ENCODE measurements at regions not wholly inside any gene's neighbourhood (a gene's known extent, or its start where the extent isn't known, plus 50 kb on each side); places are given as distances from the start of the nearest gene placed in this dataset.

DNA sequence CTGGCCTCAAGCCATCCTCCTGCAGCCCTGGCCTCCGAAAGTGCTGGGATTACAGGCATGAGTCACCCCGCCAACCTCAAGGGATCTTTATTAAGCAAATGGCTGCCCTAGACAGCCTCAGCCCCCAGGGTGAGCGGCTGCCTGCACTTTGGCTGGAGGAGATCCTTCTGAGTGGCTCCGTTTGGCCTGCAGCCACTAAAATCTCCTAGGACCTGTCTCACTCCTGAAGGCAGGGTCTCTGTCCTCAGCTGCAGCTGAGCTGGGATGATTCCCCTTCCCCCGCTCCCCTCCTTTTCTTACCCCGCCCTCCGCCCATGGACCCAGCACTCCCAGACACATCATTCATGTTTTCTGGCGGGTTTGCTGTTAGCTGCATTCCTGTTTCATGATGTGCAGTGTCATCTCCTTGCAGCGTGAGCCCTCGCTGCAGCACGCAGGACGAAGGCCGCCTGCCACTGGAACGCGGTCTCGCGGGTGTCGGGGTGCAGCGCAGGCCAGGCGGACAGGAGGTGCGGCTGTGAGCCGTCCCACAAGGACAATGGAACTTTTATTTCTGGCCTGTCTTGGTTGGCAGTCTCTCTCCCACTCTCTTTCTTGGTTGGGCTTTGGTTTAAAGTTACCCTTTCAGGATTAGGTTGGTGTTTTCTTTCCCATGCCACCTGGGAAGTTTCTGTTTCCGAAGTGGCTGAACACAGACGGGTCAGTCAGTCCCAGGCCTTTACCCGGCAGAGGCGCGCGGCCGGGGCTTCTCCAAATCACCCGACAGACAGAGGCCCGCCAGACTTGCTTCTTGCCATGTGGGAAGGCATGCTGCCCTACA is 137.1 kb downstream of the FOXD1 start:
- DNase-seq (ENCODE audit: low read depth, low spot score): peak; percentile 89

DNA sequence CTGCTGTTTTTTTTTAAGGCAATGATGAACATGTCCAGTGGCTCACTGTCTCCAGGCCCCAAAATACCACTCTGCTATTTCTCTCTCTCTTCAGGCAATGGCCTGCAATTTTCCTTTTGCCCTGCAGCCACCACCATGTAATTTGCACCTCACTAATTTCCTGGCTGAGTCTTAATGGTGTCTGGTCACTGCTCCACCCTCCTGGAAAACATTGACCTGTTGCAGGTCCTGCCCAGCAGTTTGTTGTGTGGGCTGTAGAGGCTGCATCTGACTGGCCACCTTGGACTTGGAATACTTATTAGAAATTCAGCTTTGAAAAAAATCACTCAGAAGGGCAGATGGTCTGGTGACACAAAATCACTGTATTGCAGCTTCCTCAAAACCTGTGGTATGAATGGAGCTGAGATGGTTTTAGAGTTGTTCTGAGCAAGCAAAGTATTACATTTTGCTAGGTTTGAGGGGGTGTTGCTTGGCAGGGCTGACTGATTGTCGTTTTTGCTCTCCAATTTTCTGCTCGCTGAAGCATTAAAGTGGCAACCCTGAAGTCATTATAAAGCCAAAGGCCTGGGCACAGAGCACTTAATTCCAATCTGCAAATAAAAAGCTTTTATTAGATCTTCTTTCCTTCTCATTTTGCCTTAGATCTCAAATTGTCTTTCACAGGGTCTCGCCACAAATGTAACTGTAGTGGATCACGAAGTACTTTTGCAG is 134.8 kb downstream of the TMEM174 start:
- no peak for DNase-seq (ENCODE audit: low read depth, low spot score)

DNA sequence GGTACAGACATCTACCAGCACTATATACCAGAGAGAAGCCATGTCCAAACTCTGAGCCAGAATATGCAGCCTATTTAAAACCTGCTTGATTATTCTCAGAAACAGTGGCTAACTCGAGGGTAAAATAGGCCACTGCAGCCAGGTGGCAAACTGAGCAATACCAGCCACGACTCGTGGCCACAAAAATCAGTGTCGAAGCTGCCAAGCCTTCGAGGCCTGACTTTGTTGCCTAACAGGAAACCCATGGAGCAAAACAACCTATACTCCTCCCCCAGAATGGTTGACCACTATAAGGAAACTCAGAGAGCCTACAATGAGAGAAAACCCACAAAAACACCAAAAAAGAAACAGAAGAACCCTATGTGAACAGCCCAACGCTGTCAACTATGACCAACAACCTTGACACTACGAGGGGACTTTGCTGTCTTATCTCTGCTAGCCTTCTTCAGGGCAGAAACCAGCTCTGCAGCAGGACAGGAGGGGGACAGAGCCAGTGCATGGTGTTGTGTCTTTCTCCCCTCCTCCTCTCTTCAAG is 133.8 kb downstream of the TMEM174 start:
- DNase-seq (ENCODE audit: low read depth, low spot score): no peak

DNA sequence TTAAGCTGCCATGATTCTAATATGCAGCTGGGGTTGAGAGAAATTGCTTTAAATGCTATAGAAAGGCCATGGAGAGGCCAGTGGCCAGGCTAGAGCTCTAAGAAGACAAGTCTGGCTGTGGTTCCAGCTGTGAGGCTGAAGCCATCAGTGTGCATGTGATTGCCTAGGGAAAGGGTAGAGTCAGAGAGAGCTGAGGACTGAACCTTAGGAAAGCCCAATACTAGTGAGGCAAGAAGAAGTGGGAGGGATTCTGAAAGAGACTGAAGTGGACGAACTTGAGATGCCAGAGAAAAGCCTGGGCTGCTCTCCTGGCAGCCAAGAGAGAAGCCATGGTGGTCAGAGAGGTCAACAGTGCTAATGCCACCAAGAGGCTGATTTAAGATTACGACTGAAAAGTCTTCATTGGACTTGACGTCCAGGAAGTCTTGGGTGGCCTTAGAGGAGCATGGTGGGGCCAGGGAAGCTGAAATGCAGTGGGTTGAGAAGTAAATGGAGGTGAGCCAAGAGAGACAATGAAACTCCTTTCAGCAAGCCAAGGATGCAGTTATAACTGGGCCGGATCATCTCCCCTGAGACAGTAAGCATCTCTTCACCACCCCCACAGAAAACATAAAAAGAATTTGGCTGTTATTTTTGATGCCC is 133.2 kb downstream of the TMEM174 start:
- DNase-seq (ENCODE audit: low read depth, low spot score): no peak

DNA sequence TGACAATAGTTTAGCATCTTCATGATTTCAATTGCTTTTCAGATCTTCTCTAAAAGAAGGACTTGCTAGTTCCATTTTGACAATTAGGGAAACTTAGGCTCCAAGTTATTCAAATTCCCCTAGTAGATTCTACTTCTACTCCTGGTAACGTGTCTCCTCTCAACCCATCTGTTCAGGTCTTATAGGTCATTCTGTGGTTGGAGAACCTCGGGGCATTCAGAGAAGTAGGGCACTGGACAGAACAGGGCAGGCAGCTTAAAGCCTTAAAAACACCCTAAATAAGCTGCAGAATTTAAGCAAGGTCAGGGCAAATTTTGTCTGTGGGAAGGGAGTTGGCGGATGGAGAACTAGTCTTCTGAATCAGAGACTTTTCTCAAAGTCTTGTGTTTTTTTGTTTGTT is 132.4 kb downstream of the TMEM174 start:
- DNase-seq (ENCODE audit: low read depth, low spot score): no peak

DNA sequence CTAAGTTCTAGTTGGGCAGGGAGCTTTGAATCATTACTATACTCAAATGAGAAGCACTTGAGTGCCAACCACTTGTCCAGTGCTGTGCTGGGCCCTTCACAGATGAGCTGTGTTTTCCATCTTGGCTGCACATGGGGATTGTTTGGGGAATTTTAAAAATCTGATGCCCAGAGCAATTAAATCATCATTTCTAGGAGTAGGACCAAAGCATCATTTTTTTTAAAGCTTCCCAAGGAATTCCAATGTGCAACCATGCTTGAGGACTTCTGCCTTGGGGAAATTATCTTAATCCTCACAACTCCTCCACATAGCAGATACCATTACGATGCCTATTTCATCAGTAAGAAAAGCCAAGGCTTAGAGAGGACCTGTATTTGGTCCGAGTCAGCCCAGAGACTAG is 131.4 kb downstream of the TMEM174 start:
- no peak for DNase-seq (ENCODE audit: low read depth, low spot score)

DNA sequence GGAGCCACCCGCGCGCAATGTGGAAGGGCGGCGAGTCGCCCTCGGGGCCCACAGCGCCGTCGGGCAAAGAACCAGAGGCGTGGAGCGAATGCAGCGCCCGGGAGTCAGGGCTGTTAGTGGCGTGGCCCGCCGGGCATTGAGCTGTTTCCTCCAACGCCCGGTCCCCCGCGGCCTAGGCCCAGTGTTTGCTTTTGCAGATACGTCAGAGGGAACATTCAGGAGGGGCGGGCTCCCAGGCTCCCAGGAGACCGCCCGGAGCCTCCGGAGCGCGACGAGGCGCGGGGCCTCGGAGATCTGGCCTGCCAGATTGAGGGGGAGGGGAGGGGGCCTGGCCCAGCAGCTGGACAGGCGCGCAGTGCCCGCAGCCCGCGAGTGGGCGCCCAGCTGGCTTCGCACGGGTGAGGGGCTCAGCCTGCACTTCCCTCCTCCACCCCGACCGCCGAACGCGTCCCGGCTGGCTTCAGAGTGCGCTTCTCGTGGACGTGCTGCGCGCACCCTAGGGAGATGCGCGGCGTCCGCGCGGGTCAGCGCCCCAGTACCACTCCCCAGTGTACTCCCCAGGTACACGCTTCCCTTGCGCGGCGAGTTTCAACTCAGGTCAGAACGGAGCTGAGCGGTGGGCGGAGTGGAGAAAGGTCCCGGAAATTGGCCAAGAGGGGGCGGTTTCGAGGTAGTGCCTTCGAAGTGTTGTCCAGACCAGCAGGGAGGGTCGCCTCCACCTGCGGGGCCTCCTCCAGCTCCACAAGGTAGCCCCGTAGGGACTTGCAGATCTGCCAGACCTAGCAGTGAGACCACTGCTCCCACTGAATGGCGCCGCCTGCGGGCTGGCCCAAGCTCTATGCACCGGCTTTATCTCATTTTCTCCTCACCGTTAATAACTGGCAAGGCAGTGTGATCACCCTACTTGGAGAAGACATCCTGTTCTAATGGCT is 130.4 kb downstream of the TMEM174 start:
- DNase-seq (ENCODE audit: low read depth, low spot score): peak; percentile 81

DNA sequence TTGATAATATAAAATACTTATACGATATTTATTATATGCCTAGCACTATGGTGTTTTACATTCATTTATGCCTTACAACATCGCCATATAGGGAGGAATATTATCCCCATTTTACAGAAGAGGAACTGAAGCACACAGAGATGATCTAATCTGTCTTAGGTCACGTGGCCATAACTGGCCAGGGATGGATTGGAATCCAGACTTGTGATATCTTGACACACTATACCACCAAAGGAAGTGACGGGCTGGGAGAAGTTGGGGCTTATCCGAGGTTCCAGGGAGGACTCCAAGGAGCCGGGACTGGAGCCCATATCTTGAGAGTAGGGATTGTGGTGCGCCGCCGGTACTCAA is 129.8 kb downstream of the TMEM174 start:
- no peak for DNase-seq (ENCODE audit: low read depth, low spot score)

DNA sequence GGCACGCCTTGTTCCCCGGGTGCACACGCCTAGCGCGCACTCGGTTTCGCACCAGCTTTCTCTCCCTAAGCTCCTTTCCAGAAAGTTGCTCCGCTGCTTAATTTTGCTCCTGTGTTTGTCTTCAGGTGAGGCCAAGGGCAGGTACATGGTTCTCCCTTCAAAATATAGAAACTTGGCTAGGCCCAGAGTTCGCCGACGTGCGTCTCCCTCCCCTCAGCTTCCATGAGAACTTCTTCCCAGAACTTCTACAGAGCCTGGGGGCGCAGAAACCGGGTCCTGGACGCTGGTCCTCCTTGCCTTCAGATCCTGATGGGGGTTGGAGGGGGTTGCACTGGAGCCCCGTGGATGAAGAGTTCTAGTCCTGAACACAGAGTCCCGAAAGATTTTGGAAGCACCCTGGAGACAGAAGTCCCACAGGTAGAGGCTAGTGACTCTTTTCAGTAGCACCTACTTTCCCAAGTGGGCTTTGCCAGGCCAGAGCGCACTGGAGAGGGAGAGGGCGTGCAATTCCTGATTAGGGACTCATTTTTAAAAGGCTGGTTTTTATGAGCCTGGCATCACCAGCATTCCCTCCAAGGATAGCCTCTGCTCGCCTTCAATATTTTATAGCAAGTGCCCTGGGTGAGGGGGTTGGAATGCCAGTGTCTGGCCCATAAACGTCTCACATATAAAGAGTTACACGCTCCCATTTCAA is 128.4 kb downstream of the TMEM174 start:
- DNase-seq (ENCODE audit: low read depth, low spot score): no peak

DNA sequence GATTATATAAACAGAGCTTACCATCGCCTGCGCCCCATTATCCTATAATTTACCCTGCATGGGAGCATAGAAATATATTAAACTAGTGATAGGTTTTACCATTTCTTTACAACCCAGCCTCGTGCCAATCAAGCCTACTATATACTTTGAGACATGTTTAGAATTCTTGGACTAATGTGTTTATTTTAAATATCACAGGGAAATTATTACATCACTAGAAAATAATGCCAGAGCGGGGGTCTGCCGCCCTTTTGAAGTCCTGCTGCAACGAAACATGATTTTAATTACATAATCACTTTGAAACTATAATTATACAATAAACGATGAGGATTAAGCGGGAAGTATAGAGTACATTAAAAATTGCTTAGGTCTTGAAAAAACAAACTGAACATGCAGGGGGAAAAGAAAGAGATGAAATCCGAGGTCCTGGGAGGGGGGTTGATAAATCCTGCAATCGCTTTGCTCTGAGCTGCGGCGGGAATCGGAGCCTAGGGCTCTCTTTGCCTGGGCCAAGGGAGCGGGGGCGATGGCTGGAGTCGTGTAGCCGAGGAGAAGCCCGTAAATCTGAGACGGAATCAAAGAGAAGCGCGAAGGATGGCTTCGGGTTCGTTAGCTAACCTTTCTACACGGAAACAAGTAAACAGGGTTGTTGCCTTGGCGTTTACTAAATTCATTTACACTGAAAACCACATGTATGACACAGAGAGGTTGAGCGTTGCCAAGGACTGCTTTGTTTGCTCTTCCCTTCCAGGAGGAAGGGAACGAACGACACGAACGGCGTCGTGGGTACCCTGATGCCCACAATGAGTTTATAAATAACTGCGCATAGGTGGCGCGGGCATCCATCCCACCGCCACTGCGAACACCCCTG is 127.6 kb downstream of the TMEM174 start:
- DNase-seq (ENCODE audit: low read depth, low spot score): peak; percentile 59

DNA sequence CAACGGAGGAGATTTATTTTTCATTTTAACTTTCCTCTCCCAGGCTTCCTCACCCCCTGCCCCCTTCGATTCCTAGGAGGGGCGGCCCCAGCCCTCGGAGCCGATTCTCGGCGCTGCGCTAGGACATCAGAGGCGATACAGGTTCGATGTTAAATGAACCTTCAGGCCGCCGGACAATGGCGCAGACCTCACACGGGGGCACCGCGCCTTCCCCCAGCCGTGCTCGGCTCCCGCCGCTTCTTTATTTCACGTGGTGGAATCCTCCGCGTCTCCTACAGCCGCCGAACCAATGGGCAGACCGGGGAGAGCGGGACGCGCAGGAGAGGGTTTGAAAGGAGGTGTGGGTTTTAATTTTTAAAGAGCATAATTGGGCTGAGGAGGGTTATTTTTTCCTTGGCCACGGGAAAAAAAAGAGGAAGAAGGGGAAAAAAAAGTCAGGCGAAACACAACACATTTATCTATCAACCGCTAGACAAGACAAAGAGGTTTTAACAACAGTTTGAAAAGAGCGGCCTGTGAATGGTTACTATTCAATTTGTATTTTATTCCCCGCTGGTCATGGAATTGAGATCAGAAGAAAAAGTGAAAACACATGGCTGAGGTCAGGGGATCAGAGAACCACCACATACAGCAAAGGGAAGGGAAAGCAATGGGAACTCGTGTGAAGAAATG is 126.8 kb downstream of the TMEM174 start:
- peak; percentile 58 for DNase-seq (ENCODE audit: low read depth, low spot score)

DNA sequence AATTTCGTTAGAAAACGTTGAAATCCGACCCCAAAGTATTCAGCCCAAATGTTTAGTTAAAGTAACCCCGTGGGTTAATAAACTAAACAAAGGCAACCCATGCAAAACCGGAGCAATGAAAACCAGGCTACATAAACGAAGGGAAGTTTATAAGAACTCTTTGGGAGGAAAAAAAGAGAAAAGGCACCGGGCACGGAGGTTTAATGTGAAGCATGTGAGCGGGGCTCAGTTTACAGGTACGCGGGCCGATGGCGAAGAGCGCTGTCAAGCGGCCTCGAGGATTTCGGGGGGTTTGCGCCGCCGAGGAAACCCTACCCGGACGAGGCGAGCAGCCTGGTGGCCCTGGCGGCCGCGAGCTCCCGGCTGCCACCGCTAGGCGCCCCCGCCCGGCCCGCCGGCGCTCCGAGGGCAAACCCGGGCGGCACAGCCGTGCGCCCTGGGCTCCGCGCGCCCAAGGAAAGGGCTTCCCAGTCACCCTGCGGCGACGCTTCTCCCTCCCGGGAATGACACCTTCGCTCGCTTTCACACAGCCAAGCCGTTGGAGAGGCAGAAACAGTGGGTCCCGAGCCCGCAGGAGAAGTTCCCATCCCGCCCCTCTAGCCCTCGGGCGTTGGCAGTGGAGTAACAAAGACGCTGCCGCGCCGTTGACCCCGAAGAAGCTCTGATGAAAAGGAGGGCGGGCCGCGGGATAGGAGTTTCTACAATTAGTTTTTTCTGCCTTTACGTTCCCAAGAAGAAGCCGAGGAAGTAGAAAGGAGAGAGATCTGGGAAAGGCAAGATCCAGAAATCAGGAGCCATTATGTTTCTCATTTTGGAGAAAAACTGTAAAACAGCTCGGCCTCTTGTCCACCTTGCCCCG is 126.0 kb downstream of the TMEM174 start:
- DNase-seq (ENCODE audit: low read depth, low spot score): peak; percentile 82

DNA sequence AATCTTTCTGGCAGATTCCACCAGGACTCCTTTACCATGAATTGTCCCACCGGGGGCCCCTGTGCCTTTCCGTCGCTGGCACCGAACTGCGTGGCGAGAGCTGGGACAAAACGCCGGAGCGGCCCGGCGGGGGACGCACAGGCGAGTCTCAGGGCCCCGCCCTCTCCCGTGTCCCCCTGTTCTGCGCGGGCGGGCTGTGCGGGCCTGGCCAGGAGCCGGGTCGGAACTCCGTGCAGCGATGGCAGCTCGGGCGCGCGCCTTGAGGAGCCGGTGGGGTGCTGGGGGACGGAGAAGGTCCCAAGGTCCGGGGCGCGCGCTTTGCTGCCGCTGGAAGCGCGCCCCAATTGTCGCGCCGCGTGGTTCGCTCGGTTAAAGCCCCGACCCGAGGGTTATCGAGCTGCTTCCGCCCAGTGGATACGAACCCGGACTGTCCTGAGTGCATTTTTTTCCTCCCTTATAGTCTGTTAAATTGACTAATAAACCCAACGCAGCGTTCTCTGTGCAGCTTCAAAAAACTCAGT is 125.3 kb downstream of the TMEM174 start:
- DNase-seq (ENCODE audit: low read depth, low spot score): no peak

DNA sequence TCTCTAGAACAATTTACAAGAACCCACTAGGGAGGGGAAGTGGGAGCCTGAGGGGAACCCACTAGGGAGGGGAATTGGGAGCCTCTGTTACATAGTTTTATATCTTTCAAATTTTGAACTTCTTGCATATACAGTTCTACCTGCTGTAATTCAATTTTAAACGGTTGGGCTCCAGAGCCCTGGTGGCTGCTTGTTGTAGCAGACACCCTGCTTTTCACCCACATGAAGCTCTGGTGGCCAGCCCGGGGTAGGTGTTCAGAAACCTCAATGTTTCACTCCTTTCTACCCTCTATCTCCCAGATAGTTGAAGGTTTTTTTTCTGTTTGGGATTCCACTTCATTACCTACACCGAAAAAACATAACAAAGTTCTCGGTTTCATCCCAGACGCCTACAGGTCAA is 124.4 kb downstream of the TMEM174 start:
- no peak for DNase-seq (ENCODE audit: low read depth, low spot score)

DNA sequence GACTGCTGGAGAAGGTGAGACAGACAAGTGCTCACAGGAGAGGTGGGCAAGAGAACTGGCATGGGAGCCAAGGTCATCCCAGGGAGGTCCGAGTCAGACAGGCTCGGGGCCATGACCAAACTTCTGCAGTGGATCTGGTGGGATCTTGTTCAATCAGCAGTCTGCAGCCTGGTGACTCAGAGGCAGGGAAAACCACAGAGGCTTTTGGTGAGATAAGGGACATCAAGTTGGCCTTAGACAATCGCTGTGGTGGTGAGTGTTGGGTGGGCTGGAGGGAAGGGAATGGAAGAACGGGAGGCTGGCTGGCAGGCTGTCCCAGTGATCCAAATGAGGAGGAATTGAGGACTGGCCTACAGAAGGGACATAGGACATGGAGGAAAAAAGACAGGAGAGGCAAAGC is 123.8 kb downstream of the TMEM174 start:
- peak; percentile 54 for DNase-seq (ENCODE audit: low read depth, low spot score)

DNA sequence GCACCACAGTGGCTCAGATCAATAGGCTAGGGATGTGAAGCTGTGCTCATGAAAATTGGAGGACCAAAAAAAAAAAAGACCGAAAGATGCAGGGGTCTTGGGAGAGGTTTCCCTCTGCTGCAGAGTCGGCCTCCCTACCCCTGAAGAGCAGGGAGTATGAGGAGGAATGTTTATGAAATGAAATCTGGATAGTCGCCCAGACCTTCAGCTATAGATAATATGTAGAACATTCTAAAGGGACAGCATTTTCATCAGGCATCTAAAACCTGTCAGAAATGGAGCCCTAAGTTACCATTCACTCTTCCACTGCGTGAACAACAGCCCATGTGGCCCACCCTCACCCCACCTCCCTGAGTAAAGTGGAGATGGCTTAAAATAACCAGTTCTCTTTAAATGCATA is 122.9 kb downstream of the TMEM174 start:
- no peak for DNase-seq (ENCODE audit: low read depth, low spot score)

DNA sequence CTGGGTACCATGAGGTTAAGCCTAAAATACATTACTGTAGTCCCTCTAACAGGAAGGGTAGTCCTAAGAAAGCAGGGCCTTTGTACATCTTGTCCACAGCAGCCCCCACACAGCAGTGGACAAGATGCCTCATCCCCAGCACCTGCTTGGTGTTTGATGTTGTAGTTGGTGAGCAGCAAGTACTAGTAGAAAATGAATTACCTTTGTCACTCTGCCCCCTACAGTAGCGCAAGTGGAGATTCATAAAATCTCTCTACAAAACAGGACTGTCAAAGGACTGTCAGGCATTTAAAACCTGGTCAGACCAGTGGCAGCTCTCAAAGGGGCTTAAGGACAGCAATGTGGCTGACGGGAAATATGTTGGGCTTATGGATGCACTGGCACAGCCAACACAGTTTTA is 122.5 kb downstream of the TMEM174 start:
- DNase-seq (ENCODE audit: low read depth, low spot score): no peak

DNA sequence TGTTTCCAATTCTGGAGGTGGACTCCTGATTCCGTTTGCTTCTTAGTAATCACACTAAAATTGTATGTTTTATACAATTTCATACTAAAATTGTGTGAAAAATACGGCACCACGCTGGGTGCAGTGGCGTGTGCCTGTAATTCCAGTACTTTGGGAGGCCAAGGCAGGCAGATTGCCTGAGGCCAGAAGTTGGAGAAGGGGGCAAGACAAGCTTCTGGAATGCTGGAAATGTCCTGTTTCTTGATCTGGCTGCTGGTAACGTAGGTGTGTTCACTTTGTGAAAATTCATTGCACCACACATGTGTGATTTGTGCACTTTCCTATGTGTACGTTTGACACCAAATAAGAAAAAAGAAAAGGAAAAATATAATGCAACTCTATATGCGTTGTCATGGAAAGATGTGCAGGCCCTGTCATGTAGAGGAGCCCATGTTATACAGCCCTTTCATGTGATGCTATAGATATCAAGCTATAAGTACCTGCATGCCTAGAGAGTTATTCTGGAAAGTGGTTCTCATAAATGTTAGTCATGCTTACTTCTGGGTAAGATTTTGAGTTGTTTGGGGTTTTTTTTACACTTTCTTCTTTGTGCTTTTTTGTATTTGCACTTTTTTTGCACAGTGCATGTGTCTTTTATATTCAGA is 119.9 kb downstream of the TMEM174 start:
- peak; percentile 62 for DNase-seq (ENCODE audit: low read depth, low spot score)
